Skeletal muscle tissue (tissue), 3 donors: ENCODE measurements at regions not wholly inside any gene's neighbourhood (a gene's known extent, or its start where the extent isn't known, plus 50 kb on each side); places are given as distances from the start of the nearest gene placed in this dataset.
"Not testable (repeated sequence)": the region's sequence is repeated elsewhere in the genome, so short reads cannot be mapped to it uniquely, and the experiment has no call there.

Experiments
- H3K27ac ChIP-seq: one replicate; pipeline ENCODE4 v1.7.0; 2013; ENCODE audit warnings: mild to moderate bottlenecking, low read depth, low read length, inconsistent platforms
- H3K27me3 ChIP-seq, 3 donors: one replicate each; pipeline ENCODE4 v1.7.0; 2013; ENCODE audit warnings: low read length in 3 of 3; ENCODE audit not compliant: control insufficient read depth in 3 of 3, insufficient read depth in 3 of 3
- H3K36me3 ChIP-seq, 3 donors: one replicate each; pipeline ENCODE4 v1.7.0; 2013; ENCODE audit warnings: low read length in 3 of 3; ENCODE audit not compliant: control insufficient read depth in 3 of 3, insufficient read depth in 3 of 3
- H3K4me1 ChIP-seq, 3 donors: one replicate each; pipeline ENCODE4 v1.7.0; 2013; ENCODE audit warnings: low read length in 3 of 3, mild to moderate bottlenecking in 3 of 3; ENCODE audit not compliant: control insufficient read depth in 3 of 3, insufficient read depth in 3 of 3
- H3K4me3 ChIP-seq, 3 donors: one replicate each; pipeline ENCODE4 v1.7.0; 2013; ENCODE audit warnings: low read length in 3 of 3
- H3K9ac ChIP-seq, 3 donors: one replicate each; pipeline ENCODE4 v1.7.0; 2013; ENCODE audit warnings: low read length in 3 of 3, mild to moderate bottlenecking in 3 of 3, moderate library complexity in 2 of 3, low read depth in 1 of 3
- H3K9me3 ChIP-seq, 3 donors: one replicate each; pipeline ENCODE4 v1.7.0; 2013; ENCODE audit warnings: low read length in 3 of 3; ENCODE audit not compliant: control insufficient read depth in 3 of 3
- donor health status: Osteomylitis.

DNA sequence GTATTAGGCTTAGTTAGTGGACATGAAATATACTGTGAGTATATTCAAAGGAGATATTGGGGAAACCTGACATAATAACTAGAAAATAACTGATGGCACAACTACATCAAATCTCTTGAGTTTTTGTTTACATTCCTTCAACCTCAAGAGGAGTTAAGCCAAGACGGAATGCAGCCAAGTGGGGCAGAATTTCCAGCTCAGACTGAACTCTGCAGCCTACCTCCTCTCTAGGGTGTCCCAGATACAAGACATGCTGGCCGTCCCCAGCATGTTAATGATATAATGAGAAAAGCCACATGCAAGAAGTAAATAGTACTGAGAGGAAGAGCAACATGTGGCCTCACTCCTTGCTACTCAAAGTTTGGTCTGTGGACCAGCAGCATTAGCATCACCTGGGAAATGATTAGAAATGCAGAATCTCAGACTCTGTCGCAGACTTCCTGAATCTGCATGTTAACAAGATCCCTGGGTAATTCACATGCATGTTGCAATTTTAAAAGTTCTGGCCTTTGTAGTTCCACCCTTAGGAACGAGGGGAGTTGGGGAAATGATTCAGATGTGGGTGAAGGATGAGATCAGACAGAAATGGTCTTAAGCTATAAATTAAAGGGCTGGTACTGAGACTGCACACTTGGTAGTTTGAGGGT is 118.4 kb upstream of the CACUL1 start:
- Histone ChIP-seq H3K27ac (no peak overlapping the region), H3K9ac (no peak overlapping the region), H3K36me3 (no peaks in the 10 kb centered on the region), H3K27me3 (no peaks in the 10 kb centered on the region), H3K4me1 (peaks cover 0 to 14% (median 11%) of the 10 kb centered on the region in 3 donors), H3K4me3 (no peak overlapping the region), H3K9me3 (no peaks in the 10 kb centered on the region)

DNA sequence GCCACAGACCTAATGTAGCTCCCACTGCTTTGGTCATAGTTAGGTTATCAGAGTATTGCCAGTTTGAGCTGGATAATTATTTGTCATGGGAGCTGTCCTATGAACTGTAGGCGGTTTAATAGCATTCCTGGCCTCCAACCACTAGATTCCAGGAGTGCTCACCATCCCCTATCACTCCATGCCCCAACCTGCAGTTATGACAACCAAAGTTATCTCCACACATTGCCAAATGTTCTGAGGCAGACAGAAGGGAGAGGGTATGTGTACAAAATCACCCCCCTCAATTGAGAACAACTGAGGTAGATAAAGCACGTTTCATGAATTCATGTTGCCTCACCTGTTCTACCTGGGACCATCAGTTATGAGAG is 119.0 kb upstream of the CACUL1 start:
- Histone ChIP-seq H3K27me3 (no peaks in the 10 kb centered on the region), H3K4me3 (no peak overlapping the region), H3K4me1 (peaks cover 0 to 14% (median 11%) of the 10 kb centered on the region in 3 donors), H3K27ac (no peak overlapping the region), H3K9me3 (no peaks in the 10 kb centered on the region), H3K36me3 (no peaks in the 10 kb centered on the region), H3K9ac (no peak overlapping the region)

GRCh38 chr10:118874171-118874570 is 119.4 kb upstream of the CACUL1 start:
- Histone ChIP-seq H3K27ac (no peak overlapping the region), H3K4me1 (peaks cover 0 to 14% (median 11%) of the 10 kb centered on the region in 3 donors), H3K9ac (no peak overlapping the region), H3K36me3 (no peaks in the 10 kb centered on the region), H3K27me3 (no peaks in the 10 kb centered on the region), H3K4me3 (no peak overlapping the region), H3K9me3 (no peaks in the 10 kb centered on the region)

- Histone ChIP-seq H3K36me3 (no peaks in the 10 kb centered on the region), H3K27ac (no peak overlapping the region)
These were observed 120.3 kb upstream of the CACUL1 start for GRCh38 chr10:118875087-118875486.

GRCh38 chr10:118882741-118883140 is 128.0 kb upstream of the CACUL1 start:
- H3K4me3 ChIP-seq: no peak overlapping the region
- H3K9ac ChIP-seq: no peak overlapping the region
- no peaks in the 10 kb centered on the region for H3K27me3 ChIP-seq
- H3K9me3 ChIP-seq: no peaks in the 10 kb centered on the region
- H3K27ac ChIP-seq: no peak overlapping the region
- H3K36me3 ChIP-seq: no peaks in the 10 kb centered on the region
- no peaks in the 10 kb centered on the region for H3K4me1 ChIP-seq

More at GRCh38 chr10:118875087-118875486, 120.3 kb upstream of the CACUL1 start:
- Histone ChIP-seq H3K4me3 (no peak overlapping the region), H3K4me1 (peaks cover 0 to 14% (median 11%) of the 10 kb centered on the region in 3 donors), H3K9ac (no peak overlapping the region), H3K9me3 (no peaks in the 10 kb centered on the region), H3K27me3 (no peaks in the 10 kb centered on the region)

GRCh38 chr10:118892255-118892654 is 137.3 kb upstream of the NANOS1 start:
- Histone ChIP-seq H3K27me3 (no peaks in the 10 kb centered on the region), H3K4me1 (no peaks in the 10 kb centered on the region), H3K9me3 (no peaks in the 10 kb centered on the region), H3K9ac (no peak overlapping the region), H3K4me3 (no peak overlapping the region), H3K27ac (no peak overlapping the region), H3K36me3 (no peaks in the 10 kb centered on the region)

GRCh38 chr10:118894891-118895290 is 134.6 kb upstream of the NANOS1 start:
- not testable (repeated sequence) for H3K4me3 ChIP-seq, H3K9me3 ChIP-seq, H3K27ac ChIP-seq, H3K4me1 ChIP-seq, H3K36me3 ChIP-seq, H3K9ac ChIP-seq, H3K27me3 ChIP-seq

GRCh38 chr10:118900617-118901016 is 128.9 kb upstream of the NANOS1 start:
- no peaks in the 10 kb centered on the region for H3K4me1 ChIP-seq
- no peaks in the 10 kb centered on the region for H3K27me3 ChIP-seq
- no peak overlapping the region for H3K4me3 ChIP-seq
- H3K9me3 ChIP-seq: no peaks in the 10 kb centered on the region
- H3K27ac ChIP-seq: no peak overlapping the region
- no peaks in the 10 kb centered on the region for H3K36me3 ChIP-seq
- H3K9ac ChIP-seq: no peak overlapping the region

DNA sequence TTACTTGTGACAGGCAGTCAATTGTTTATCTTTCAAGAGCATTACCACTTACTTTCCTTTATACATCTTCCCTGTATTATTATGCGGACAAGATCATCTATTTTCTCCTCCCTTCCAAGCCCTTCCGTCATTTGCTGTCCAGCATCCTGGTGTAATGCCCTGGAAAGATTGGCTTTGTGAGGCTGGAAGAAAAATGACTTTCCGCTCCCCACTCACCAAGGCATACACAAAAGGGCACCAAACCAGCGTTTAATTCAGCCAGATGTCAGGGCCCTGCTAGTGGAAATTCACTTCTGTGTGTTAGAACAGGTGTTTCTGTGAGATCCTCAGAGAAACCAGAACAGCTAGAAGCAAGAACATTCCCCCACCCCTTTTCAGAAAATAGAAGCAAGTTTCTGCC is 128.1 kb upstream of the NANOS1 start:
- no peaks in the 10 kb centered on the region for H3K36me3 ChIP-seq
- no peaks in the 10 kb centered on the region for H3K9me3 ChIP-seq
- no peaks in the 10 kb centered on the region for H3K4me1 ChIP-seq

GRCh38 chr10:118901906-118902305 is 127.6 kb upstream of the NANOS1 start:
- Histone ChIP-seq H3K9me3 (no peaks in the 10 kb centered on the region), H3K4me1 (no peaks in the 10 kb centered on the region), H3K4me3 (no peak overlapping the region), H3K27ac (no peak overlapping the region), H3K36me3 (no peaks in the 10 kb centered on the region), H3K9ac (no peak overlapping the region), H3K27me3 (no peaks in the 10 kb centered on the region)

More for the DNA sequence above, 128.1 kb upstream of the NANOS1 start:
- H3K9ac ChIP-seq: no peak overlapping the region
- no peaks in the 10 kb centered on the region for H3K27me3 ChIP-seq
- no peak overlapping the region for H3K27ac ChIP-seq
- no peak overlapping the region for H3K4me3 ChIP-seq
